ENCODE measurements at regions not wholly inside any gene's neighbourhood (a gene's known extent, or its start where the extent isn't known, plus 50 kb on each side); places are given as distances from the start of the nearest gene placed in this dataset.
"Not testable (repeated sequence)": the region's sequence is repeated elsewhere in the genome, so short reads cannot be mapped to it uniquely, and the experiment has no call there.

GRCh38 chr20:43331906-43332305 is 125.8 kb upstream of the SRSF6 start:
- H3K36me3 ChIP-seq (ENCODE audit: insufficient read depth, low read length): no peaks in the 10 kb centered on the region
- H3K27me3 ChIP-seq (ENCODE audit: insufficient read depth, low read depth, low read length): no peaks in the 10 kb centered on the region
- no peaks in the 10 kb centered on the region for H3K9me2 ChIP-seq (ENCODE audit: insufficient read depth, low read length)
- no peak overlapping the region for H3K27ac ChIP-seq (ENCODE audit: low read length)
- H3K4me2 ChIP-seq (ENCODE audit: low read length): no peak overlapping the region
- H3K4me3 ChIP-seq (ENCODE audit: low read length): no peak overlapping the region
- no peak overlapping the region for H2AFZ ChIP-seq (ENCODE audit: low read depth, low read length)
- no peaks in the 10 kb centered on the region for H3K79me2 ChIP-seq (replicated peaks; ENCODE audit: insufficient read depth, low read length)
- no peaks in the 10 kb centered on the region for H3F3A ChIP-seq (ENCODE audit: insufficient read depth, low read length, poor library complexity, severe bottlenecking)
- no peaks in the 10 kb centered on the region for H3K9me3 ChIP-seq (ENCODE audit: low read length)
- H4K20me1 ChIP-seq (ENCODE audit: insufficient read depth): no peaks in the 10 kb centered on the region
- no peak for TF ChIP-seq TAF1 (IDR thresholded peaks at IDR 0.05; ENCODE audit: low read depth)
- TF ChIP-seq EZH2 (IDR thresholded peaks at IDR 0.05; ENCODE audit: borderline replicate concordance, insufficient read depth, low read length, poor library complexity, severe bottlenecking): no peak
- no peak for TF ChIP-seq CTCF (IDR thresholded peaks at IDR 0.05; ENCODE audit: poor library complexity, severe bottlenecking)
- TF ChIP-seq EP300 (conservative IDR thresholded peaks at IDR 0.05; ENCODE audit: poor library complexity, severe bottlenecking): no peak
- no peak for TF ChIP-seq POLR2AphosphoS5 (IDR thresholded peaks at IDR 0.05)
- TF ChIP-seq MXI1 (conservative IDR thresholded peaks at IDR 0.05; ENCODE audit: poor library complexity, severe bottlenecking): no peak
- no peak for TF ChIP-seq RAD21 (conservative IDR thresholded peaks at IDR 0.05)
- no peak for TF ChIP-seq SMC3 (conservative IDR thresholded peaks at IDR 0.05; ENCODE audit: poor library complexity)
- TF ChIP-seq REST (IDR thresholded peaks at IDR 0.05; ENCODE audit: borderline replicate concordance): no peak
- H3K9ac ChIP-seq (ENCODE audit: low read length): no peak overlapping the region

- H3K79me2 ChIP-seq (replicated peaks; ENCODE audit: insufficient read depth, low read length): no peaks in the 10 kb centered on the region
- no peaks in the 10 kb centered on the region for H3F3A ChIP-seq (ENCODE audit: insufficient read depth, low read length, poor library complexity, severe bottlenecking)
- no peak overlapping the region for H3K27ac ChIP-seq (ENCODE audit: low read length)
- H3K9ac ChIP-seq (ENCODE audit: low read length): no peak overlapping the region
- no peaks in the 10 kb centered on the region for H3K36me3 ChIP-seq (ENCODE audit: insufficient read depth, low read length)
- TF ChIP-seq MXI1 (conservative IDR thresholded peaks at IDR 0.05; ENCODE audit: poor library complexity, severe bottlenecking) (no peak), EP300 (conservative IDR thresholded peaks at IDR 0.05; ENCODE audit: poor library complexity, severe bottlenecking) (no peak), CTCF (IDR thresholded peaks at IDR 0.05; ENCODE audit: poor library complexity, severe bottlenecking) (no peak), SMC3 (conservative IDR thresholded peaks at IDR 0.05; ENCODE audit: poor library complexity) (no peak), POLR2AphosphoS5 (IDR thresholded peaks at IDR 0.05) (no peak), REST (IDR thresholded peaks at IDR 0.05; ENCODE audit: borderline replicate concordance) (no peak), EZH2 (IDR thresholded peaks at IDR 0.05; ENCODE audit: borderline replicate concordance, insufficient read depth, low read length, poor library complexity, severe bottlenecking) (no peak), TAF1 (IDR thresholded peaks at IDR 0.05; ENCODE audit: low read depth) (no peak), RAD21 (conservative IDR thresholded peaks at IDR 0.05) (no peak)
- H2AFZ ChIP-seq (ENCODE audit: low read depth, low read length): no peak overlapping the region
- H3K4me3 ChIP-seq (ENCODE audit: low read length): no peak overlapping the region
- H3K27me3 ChIP-seq (ENCODE audit: insufficient read depth, low read depth, low read length): no peaks in the 10 kb centered on the region
- H3K9me2 ChIP-seq (ENCODE audit: insufficient read depth, low read length): no peaks in the 10 kb centered on the region
- H3K4me2 ChIP-seq (ENCODE audit: low read length): no peak overlapping the region
- H4K20me1 ChIP-seq (ENCODE audit: insufficient read depth): no peaks in the 10 kb centered on the region
- no peaks in the 10 kb centered on the region for H3K9me3 ChIP-seq (ENCODE audit: low read length)
These were observed 129.0 kb upstream of the SRSF6 start for GRCh38 chr20:43328697-43329096.

- not testable (repeated sequence) for H3K27ac ChIP-seq (ENCODE audit: low read length); H3K36me3 ChIP-seq (ENCODE audit: insufficient read depth, low read length); H3K27me3 ChIP-seq (ENCODE audit: insufficient read depth, low read depth, low read length); H3K4me3 ChIP-seq (ENCODE audit: low read length); H3K9ac ChIP-seq (ENCODE audit: low read length); H3K9me2 ChIP-seq (ENCODE audit: insufficient read depth, low read length); H2AFZ ChIP-seq (ENCODE audit: low read depth, low read length); H3K4me2 ChIP-seq (ENCODE audit: low read length); H3F3A ChIP-seq (ENCODE audit: insufficient read depth, low read length, poor library complexity, severe bottlenecking); H4K20me1 ChIP-seq (ENCODE audit: insufficient read depth); H3K79me2 ChIP-seq (replicated peaks; ENCODE audit: insufficient read depth, low read length); H3K9me3 ChIP-seq (ENCODE audit: low read length)
These were observed 130.5 kb upstream of the SRSF6 start for GRCh38 chr20:43327234-43327633.

Measured in neural cell (in vitro differentiated cells).